NB4 (cell line): ENCODE measurements at regions not wholly inside any gene's neighbourhood (a gene's known extent, or its start where the extent isn't known, plus 50 kb on each side); places are given as distances from the start of the nearest gene placed in this dataset.

ENCODE experiments used
- CTCF ChIP-seq: IDR thresholded peaks from one replicate; pipeline ENCODE4 v1.5.1; 2012; ENCODE audit warnings: low read depth, low read length
- MAX ChIP-seq: IDR thresholded peaks from 2 replicates; pipeline ENCODE4 v1.6.1; 2011; ENCODE audit warnings: low read depth, low read length
- MYC ChIP-seq: IDR thresholded peaks from 2 replicates; pipeline ENCODE4 v1.6.1; 2011; ENCODE audit warnings: low read depth, low read length
- POLR2A ChIP-seq: IDR thresholded peaks from 2 replicates; pipeline ENCODE4 v1.6.1; 2011; ENCODE audit warnings: mild to moderate bottlenecking; ENCODE audit not compliant: insufficient read length; ENCODE audit errors: extremely low read depth

DNA sequence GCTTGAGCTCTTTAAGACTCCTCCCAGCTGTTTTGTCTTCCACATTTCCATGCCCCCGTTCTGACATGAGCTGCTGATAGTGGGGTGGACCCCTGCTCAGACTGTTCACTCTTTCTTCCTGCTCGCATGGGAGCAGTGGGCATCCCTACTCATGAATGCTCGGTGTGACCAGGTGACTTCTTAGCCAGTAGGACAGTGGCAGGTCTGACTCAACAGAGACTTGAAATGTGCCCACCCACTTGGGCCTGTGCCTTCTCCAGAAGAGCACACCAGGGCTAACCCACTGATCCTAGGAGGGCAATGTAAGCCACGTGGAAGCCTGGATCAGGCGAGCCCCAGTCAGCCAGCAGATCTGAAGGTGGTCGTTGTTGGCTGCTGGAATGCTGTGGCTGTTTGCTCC lies 582.0 kb downstream of the QKI start:
- TF ChIP-seq CTCF = no peak
- no peak for TF ChIP-seq MYC
- TF ChIP-seq POLR2A = no peak
- no peak for TF ChIP-seq MAX
